ENCODE measurements at regions not wholly inside any gene's neighbourhood (a gene's known extent, or its start where the extent isn't known, plus 50 kb on each side); places are given as distances from the start of the nearest gene placed in this dataset.
"Not testable (repeated sequence)": the region's sequence is repeated elsewhere in the genome, so short reads cannot be mapped to it uniquely, and the experiment has no call there.

DNA sequence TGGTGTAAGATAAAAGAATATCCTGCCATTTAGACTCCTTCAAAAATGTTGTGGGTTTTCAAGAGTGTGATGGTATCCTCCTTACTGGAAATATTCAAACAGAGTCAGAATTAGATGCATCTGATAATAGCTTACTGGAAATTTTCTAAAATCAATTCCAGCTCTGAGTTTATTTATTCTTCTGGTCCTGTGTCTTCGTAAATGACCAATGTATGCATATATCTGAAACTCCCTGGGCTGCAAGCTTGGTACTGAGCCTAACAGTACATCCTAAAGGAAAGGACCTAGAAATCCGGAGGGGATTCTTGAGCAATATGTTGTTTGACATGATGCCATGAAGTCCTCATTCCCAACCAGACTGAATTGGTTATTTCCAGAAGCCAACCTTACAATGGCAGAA is 130.4 kb downstream of the KCNE4 start:
- H3K36me3 ChIP-seq: no peaks in the 10 kb centered on the region
- no peaks in the 10 kb centered on the region for H3K9me3 ChIP-seq (ENCODE audit: severe bottlenecking)
- no peak for DNase-seq
- TF ChIP-seq, protein P1, sequence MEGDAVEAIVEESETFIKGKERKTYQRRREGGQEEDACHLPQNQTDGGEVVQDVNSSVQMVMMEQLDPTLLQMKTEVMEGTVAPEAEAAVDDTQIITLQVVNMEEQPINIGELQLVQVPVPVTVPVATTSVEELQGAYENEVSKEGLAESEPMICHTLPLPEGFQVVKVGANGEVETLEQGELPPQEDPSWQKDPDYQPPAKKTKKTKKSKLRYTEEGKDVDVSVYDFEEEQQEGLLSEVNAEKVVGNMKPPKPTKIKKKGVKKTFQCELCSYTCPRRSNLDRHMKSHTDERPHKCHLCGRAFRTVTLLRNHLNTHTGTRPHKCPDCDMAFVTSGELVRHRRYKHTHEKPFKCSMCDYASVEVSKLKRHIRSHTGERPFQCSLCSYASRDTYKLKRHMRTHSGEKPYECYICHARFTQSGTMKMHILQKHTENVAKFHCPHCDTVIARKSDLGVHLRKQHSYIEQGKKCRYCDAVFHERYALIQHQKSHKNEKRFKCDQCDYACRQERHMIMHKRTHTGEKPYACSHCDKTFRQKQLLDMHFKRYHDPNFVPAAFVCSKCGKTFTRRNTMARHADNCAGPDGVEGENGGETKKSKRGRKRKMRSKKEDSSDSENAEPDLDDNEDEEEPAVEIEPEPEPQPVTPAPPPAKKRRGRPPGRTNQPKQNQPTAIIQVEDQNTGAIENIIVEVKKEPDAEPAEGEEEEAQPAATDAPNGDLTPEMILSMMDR (IDR thresholded peaks at IDR 0.05; ENCODE audit: low read depth, low read length): no peak
- H3K27me3 ChIP-seq (ENCODE audit: insufficient read depth, low read depth, severe bottlenecking): no peaks in the 10 kb centered on the region
- H3K27ac ChIP-seq: no peak overlapping the region
- no peak overlapping the region for H3K4me3 ChIP-seq (ENCODE audit: low read depth, low read length)

DNA sequence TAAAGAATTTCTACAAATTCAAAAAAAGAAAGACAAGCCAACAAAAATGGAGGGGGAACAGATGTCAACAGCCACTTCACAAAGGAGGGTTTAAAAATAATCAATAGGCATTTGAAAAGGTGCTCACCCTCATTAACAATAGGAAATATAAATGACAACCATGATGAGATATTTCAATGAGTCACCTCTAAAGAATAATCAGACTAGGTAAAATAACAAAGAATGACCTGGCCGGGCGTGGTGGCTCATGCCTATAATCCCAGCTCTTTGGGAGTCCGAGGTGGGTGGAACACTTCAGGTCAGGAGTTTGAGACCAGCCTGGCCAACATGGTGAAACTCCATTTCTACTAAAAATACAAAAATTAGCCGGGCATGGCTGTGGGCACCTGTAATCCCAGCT is 133.6 kb downstream of the KCNE4 start:
- no peak for DNase-seq
- Histone ChIP-seq H3K9me3 (ENCODE audit: severe bottlenecking) (no peaks in the 10 kb centered on the region), H3K27ac (no peak overlapping the region), H3K27me3 (ENCODE audit: insufficient read depth, low read depth, severe bottlenecking) (no peaks in the 10 kb centered on the region), H3K36me3 (no peaks in the 10 kb centered on the region), H3K4me3 (ENCODE audit: low read depth, low read length) (no peak overlapping the region)
- TF ChIP-seq, protein P1 (IDR thresholded peaks at IDR 0.05; ENCODE audit: low read depth, low read length): no peak

DNA sequence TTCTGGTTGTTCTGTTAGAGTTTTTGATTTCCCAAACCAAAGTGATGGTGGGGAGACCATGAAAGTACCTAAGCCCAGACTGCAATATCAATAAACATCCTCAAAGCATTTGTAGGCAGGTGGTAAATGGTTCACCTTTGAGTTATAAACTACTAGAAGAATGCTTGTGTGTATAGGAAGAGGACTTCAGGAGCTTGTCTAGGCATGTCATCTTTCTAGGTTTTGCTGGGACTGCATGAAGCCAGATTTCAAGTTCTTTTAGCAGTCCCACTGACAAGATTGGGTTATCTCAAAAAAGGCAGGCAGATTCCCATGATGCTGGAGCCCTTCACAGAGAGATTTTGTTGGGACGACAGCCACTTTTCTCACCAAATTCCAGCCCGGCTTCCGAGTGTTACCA is 135.3 kb downstream of the KCNE4 start:
- Histone ChIP-seq H3K27ac (no peak overlapping the region), H3K4me3 (ENCODE audit: low read depth, low read length) (no peak overlapping the region)

DNA sequence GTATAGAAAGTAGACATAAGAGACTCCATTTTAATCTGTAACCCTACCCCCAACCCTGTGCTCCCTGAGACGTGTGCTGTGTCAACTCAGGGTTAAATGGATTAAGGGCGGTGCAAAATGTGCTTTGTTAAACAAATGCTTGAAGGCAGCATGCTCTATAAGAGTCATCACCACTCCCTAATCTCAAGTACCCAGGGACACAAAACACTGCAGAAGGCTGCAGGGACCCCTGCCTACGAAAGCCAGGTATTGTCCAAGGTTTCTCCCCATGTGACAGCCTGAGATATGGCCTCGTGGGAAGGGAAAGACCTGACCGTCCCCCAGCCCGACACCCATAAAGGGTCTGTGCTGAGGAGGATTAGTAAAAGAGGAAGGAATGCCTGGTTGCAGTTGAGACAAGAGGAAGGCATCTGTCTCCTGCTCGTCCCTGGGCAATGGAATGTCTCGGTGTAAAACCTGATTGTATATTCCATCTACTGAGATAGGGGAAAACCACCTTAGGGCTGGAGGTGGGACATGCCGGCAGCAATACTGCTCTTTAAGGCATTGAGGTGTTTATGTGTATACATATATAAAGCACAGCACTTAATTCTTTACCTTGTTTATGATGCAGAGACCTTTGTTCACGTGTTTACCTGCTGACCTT is 138.7 kb downstream of the KCNE4 start:
- not testable (repeated sequence) for H3K36me3 ChIP-seq; H3K9me3 ChIP-seq (ENCODE audit: severe bottlenecking); H3K27ac ChIP-seq; H3K27me3 ChIP-seq (ENCODE audit: insufficient read depth, low read depth, severe bottlenecking); H3K4me3 ChIP-seq (ENCODE audit: low read depth, low read length)
- DNase-seq: peak; percentile 34

More for the DNA sequence above, 135.3 kb downstream of the KCNE4 start:
- TF ChIP-seq, protein P1 (IDR thresholded peaks at IDR 0.05; ENCODE audit: low read depth, low read length): no peak
- H3K9me3 ChIP-seq (ENCODE audit: severe bottlenecking): no peaks in the 10 kb centered on the region
- DNase-seq: no peak
- no peaks in the 10 kb centered on the region for H3K36me3 ChIP-seq
- H3K27me3 ChIP-seq (ENCODE audit: insufficient read depth, low read depth, severe bottlenecking): no peaks in the 10 kb centered on the region

DNA sequence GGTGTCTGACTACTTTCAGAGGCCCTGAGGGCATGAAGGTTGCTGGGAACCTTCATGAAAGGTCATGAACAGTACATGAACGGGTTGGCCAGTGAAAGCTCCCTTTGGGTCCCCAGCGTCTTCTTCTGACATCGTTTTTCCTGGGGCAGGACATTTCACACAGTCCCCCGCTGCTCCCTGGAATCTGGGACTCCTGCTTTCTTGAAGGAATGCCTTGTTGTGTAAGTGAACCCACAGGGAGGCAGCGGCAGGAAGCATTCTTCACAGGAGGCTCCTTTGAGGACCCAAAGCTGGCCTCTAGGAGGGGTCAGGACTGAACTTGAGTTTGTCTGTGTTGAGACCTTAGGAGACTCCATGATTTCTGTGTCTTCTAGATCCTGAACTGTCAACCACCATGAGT is 144.3 kb downstream of the KCNE4 start:
- DNase-seq: no peak
- no peak overlapping the region for H3K27ac ChIP-seq
- no peaks in the 10 kb centered on the region for H3K36me3 ChIP-seq
- no peak overlapping the region for H3K4me3 ChIP-seq (ENCODE audit: low read depth, low read length)
- TF ChIP-seq, protein P1 (IDR thresholded peaks at IDR 0.05; ENCODE audit: low read depth, low read length): no peak
- no peaks in the 10 kb centered on the region for H3K27me3 ChIP-seq (ENCODE audit: insufficient read depth, low read depth, severe bottlenecking)
- no peaks in the 10 kb centered on the region for H3K9me3 ChIP-seq (ENCODE audit: severe bottlenecking)

DNA sequence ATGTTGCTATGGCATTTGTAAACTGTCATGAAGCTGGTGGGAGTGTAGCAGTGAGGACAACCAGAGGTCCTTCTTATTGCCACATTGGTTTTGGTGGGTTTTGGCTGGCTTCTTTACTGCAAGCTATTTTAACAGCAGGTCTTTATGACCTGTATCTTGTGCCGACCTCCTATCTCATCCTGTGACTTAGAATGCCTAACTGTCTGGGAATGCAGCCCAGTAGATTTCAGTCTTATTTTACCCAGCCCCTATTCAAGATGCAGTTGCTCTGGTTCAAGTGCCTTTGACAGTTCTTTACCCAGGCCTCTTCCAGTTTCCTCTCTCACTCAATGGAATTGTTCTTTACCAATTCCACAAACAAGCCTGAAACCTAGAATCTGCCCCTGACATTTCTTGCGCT is 145.1 kb downstream of the KCNE4 start:
- TF ChIP-seq, protein P1 (IDR thresholded peaks at IDR 0.05; ENCODE audit: low read depth, low read length): no peak
- Histone ChIP-seq H3K9me3 (ENCODE audit: severe bottlenecking) (no peaks in the 10 kb centered on the region), H3K36me3 (no peaks in the 10 kb centered on the region), H3K4me3 (ENCODE audit: low read depth, low read length) (no peak overlapping the region), H3K27ac (no peak overlapping the region), H3K27me3 (ENCODE audit: insufficient read depth, low read depth, severe bottlenecking) (no peaks in the 10 kb centered on the region)
- DNase-seq: no peak
